Upper lobe of left lung (tissue), 4 donors: ENCODE measurements at regions not wholly inside any gene's neighbourhood (a gene's known extent, or its start where the extent isn't known, plus 50 kb on each side); places are given as distances from the start of the nearest gene placed in this dataset.

ENCODE experiments used
- CTCF ChIP-seq, 6 experiments: fragments of 450-650 bp in 4 of 6; fragments of 200-600 bp in 2 of 6; sonication (generic) in 2 of 6; IDR thresholded peaks; one replicate each; pipeline ENCODE4 v1.5.1; 2016 to 2019; ENCODE audit warnings: antibody characterized with exemption in 6 of 6
- EP300 ChIP-seq, 4 donors: sonication (generic); formaldehyde crosslinking; IDR thresholded peaks; one replicate each; pipeline ENCODE4 v1.5.1; 2017; ENCODE audit warnings: antibody characterized with exemption in 4 of 4, control low read depth in 2 of 4
- POLR2A ChIP-seq, 4 donors: fragments of 450-650 bp; IDR thresholded peaks; one replicate each; pipeline ENCODE4 v1.5.1; 2016 to 2017; ENCODE audit warnings: antibody characterized with exemption in 4 of 4, mild to moderate bottlenecking in 2 of 4
- POLR2AphosphoS5 ChIP-seq, 2 donors: sonication (generic); formaldehyde crosslinking; IDR thresholded peaks; one replicate each; pipeline ENCODE4 v1.5.1; 2017; ENCODE audit warnings: antibody characterized with exemption in 2 of 2

DNA sequence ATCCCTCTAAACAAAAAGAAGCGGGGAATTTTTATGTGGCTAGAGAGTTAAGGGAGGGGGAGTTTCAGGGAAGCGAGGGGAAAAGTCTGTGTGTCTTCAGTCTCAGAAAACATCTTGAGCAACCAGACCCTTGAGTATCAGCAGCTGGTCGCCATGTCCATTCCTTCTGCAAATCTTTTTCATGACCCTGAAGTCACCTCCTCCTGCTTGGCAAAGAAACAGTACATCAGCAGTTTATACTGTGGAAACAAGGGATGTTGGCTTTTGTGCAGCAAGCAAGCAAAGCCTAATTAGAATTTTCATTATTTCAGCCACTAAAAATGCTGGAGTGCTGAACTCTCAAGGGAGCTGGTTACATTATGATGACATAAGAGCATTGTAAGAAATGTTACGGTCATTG is 187.4 kb upstream of the SLC8A1 start:
- TF ChIP-seq CTCF (IDR thresholded peaks at IDR 0.05) (no peak), POLR2AphosphoS5 (IDR thresholded peaks at IDR 0.05) (no peak), POLR2A (IDR thresholded peaks at IDR 0.05) (no peak), EP300 (IDR thresholded peaks at IDR 0.05) (no peak)
